ENCODE measurements at regions not wholly inside any gene's neighbourhood (a gene's known extent, or its start where the extent isn't known, plus 50 kb on each side); places are given as distances from the start of the nearest gene placed in this dataset.

DNA sequence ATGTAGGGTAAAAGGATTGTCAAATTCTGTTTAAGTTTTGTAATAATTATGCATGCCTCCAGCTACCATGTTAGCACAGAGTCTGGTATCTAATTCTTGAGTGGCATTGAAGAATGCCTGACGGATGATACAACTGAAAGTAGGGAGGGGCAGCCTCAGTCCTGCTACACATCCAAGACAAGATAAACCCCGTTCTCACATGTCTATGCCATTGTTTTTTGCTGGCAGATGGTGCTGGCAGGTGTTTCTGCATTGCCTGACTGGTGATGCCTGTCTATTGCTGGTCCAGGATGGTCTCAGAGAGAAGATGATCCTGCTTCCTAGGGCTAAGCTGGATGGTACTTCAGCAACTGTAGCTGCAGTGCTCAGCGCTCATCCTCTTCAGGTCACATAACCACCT, 245.8 kb upstream of the NAV3 start:
- intact Hi-C loops (cut with DNase I), result no loop called here
- DNase-seq, result peak in 1 of 10 donors; percentile 10

DNA sequence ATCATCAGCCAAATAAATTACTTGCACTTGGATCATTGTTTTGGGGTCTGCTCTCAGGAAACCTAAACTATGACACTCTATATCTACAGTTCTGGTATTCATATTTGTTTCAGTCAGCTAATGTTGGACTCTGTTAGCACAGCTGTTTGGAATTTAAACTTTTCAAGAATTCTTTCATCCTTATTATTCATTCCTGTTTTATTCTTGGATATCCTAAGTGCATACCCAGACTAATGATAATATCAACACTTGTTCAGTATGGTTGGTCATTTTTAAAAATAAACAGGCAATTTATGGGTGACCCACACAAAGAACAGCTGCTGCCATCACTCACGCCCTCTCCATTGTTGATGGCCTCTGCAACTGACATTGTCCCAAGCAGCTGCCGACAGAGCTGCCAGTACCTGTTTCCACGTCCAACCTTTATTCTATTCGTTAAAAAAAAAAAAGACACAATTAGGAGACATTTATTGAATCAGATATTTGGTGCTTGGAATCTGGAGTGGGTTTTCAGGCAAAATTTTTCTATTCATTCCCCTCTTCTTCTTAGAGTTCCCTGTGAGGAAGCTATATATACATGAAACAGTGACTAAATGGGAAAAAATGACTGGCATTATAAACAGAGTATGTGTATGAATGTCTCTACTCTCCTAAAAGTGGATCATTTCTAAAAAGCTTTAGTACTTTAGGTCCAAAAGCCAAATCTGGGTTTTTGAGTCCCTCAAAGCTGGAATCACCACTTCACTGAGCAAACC, 252.1 kb upstream of the NAV3 start:
- intact Hi-C loops (cut with DNase I), result no loop called here
- DNase-seq, result no peak

- DNase-seq, result no peak
- intact Hi-C loops (cut with DNase I), result no loop called here
These were observed 252.9 kb upstream of the NAV3 start for GRCh38 chr12:77577791-77578190.

DNA sequence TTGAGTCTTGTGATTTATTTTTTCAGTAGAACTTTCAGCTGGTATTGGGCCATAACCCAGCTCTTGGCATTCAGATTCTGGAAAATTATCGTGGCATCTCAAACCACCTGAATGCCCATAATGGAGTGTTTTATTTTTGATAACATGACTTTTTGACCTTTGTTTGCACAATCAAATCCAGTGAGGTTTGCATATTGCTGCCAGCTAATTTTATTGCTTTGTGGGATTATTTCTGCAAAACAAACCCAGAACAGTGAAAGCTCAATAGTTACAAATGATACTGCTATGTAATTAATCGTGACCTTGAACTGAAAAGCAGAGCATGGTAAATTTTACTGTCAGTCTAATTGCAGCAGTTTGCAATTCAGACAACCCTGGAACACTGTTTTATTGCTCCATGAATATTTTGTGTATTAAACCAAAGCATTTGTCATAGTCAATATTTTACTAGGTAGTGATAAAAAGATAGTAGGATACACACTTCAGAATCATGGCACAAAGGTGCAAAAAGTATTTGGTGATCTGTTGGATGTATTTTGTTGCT, 255.2 kb upstream of the NAV3 start:
- DNase-seq, result no peak
- intact Hi-C loops (cut with DNase I), result no loop called here

DNA sequence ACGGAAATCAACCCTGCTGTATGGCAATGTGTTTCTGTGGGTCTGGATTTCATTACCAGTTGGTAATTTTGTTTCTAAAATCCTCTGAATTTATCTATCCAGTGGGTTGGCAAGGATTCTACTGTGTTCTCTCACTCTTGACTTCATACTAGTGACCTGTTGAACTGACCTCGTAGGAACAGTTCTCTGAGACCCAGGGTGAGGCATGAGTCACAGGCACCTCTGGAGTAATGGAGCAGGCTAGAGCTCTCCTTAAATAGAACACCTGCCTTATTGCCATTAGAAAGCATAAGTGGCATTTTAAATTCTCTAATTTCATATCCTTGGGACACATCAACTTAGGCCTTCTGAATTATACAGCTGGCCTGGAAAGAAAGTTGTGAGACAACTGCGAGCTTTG, 258.3 kb upstream of the NAV3 start:
- intact Hi-C loops (cut with DNase I), result no loop called here
- DNase-seq, result no peak

- no peak for DNase-seq
- intact Hi-C loops (cut with DNase I), result no loop called here
These were observed 258.9 kb upstream of the NAV3 start for GRCh38 chr12:77571768-77572167.

- intact Hi-C loops (cut with DNase I), result no loop called here
- DNase-seq, result no peak
These were observed 259.6 kb upstream of the NAV3 start for GRCh38 chr12:77571127-77571526.

GRCh38 chr12:77569876-77570275, 260.8 kb upstream of the NAV3 start:
- DNase-seq, result no peak

DNA sequence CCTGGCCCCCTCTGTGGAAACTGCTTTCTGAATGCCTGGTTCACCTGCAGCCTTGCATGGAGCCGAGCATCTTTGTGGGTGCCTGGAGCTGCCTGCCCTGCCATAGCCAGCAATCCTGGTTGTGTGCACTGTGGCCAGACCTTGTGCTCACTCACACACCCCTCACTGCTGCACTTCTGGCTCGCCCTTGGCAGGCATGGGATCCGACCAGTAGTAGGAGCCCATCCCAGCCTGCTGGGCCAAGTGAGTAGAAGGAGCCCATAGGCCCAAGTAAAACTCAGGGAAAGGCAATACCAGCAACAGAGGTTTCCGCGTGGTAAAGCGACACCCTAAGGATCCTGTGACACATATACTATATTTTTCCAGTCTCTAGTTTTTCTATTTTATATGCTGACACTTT, 270.0 kb upstream of the NAV3 start:
- intact Hi-C loops (cut with DNase I), result no loop called here
- peak in 1 of 10 donors; percentile 70 for DNase-seq

More at GRCh38 chr12:77569876-77570275, 260.8 kb upstream of the NAV3 start:
- intact Hi-C loops (cut with DNase I), result no loop called here

GRCh38 chr12:77559400-77560074, 271.2 kb upstream of the NAV3 start:
- intact Hi-C loops (cut with DNase I), result no loop called here
- peak in 2 of 10 donors; percentile 57 for DNase-seq

DNA sequence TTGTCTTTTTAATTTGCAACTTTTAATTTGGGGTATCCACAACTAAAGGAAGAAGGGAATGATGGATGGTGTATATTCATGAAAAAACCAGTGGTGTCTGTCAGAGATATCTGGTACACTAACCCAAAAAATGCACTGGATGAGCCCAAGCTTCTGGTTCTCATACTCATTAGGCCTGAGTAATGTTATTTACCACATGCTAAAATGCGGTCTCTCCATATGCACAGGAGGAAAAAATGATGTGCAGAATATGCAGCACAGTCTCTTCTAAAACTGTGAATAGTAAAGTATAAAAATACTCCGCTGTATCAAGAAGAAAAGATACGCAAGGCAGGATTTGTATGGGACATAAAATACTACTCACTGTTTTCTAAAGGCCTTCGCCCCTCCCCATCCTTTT, 275.6 kb upstream of the NAV3 start:
- DNase-seq, result no peak
- intact Hi-C loops (cut with DNase I), result no loop called here

DNA sequence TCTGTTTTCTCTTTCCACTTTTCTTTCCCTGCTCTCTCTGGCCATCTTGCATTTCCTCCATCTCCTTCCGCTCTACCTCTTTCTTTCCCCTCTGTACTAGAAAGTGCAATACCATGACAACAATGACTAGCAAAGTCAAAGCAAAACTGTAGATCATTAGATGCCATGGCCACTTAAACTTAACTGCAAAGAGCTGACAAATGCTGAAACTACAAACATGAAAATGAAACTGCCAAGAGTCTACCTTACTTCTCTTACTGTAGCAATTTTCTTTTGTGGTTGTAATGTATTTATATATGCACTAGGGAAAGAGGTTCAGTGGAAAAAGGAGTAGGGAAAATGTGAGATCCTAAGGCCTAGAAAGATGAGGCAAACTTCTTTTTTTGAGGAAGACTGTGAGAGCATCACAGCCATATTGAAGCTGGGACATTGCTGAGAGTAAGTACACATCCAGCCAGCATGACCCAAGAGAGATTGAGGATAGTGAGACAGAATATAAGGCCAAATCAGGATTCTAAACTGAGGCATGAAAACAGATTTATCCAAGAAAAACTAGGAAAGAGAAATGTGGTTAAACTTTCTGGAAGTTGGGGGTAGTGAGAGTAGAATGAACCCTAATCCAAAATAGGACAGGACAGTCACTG, 276.6 kb upstream of the NAV3 start:
- DNase-seq, result no peak
- intact Hi-C loops (cut with DNase I), result no loop called here

GRCh38 chr12:77549383-77550128, 281.1 kb upstream of the NAV3 start:
- intact Hi-C loops (cut with DNase I), result no loop called here
- DNase-seq, result no peak

- intact Hi-C loops (cut with DNase I), result no loop called here
- no peak for DNase-seq
These were observed 281.9 kb upstream of the NAV3 start for GRCh38 chr12:77548797-77549196.

DNA sequence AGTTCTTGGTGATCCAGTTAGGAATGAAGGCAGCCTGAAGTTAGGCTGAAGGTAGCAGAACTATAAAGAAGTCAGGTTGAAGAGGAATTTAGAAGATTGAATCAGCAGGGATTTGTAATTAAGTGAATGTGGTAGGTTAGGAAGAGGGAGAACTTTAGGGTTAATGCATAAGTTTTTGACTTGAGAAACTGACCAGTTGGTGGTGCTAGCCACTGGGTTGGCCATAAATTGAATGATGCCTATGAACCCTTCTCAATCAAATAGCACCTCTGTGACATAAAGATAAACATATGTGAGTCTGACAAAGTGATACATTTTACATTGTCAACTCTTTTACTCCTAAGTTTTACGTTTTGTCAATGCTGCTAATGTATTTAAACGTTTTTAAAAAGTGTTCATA, 290.6 kb upstream of the NAV3 start:
- intact Hi-C loops (cut with DNase I), result no loop called here
- no peak for DNase-seq

DNA sequence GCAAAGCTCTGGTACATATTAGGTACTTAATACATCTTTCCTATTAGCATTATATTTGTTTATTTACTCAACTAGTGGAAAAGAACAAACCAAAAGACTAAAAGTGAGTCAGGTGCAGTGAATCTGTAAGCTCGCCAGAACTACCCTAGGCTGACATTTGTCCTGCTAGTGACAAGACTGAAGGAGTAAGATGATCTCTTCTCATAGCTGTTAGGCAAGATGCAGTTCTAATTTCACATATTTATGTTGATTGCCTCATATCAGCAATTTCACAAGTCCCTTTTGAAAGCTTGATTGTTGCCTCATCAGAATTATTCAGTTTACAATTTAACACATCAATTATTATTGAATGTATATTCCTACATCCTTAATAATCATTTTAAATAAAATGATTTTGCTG, 293.0 kb upstream of the NAV3 start:
- intact Hi-C loops (cut with DNase I), result loop anchor here (10.0 kb wide), 1 partner anchor 147 kb away; no protein-coding TSS in a partner anchor

DNA sequence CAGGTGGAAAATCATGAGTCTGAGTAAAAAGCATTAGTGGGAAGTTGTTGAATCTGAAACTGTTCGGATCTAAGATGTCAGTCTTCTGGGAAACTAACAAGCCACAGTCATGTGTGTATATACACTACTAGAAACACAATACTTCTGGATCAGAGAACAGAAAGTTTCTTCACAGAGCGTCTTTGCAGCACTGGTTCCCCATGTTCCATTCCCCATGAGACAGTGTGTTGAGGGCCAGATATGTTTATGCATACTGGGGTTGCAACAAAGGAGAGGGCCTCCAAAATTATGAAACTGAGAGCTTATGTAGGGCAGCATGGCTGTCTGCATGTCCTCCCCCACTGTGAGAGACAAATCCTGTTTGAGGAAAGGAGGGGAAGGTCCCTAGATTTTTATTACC, 295.0 kb upstream of the NAV3 start:
- intact Hi-C loops (cut with DNase I), result loop anchor here (10.0 kb wide), 1 partner anchor 149 kb away; no protein-coding TSS in a partner anchor
- DNase-seq, result no peak

More for the DNA sequence above, 293.0 kb upstream of the NAV3 start:
- DNase-seq, result no peak

DNA sequence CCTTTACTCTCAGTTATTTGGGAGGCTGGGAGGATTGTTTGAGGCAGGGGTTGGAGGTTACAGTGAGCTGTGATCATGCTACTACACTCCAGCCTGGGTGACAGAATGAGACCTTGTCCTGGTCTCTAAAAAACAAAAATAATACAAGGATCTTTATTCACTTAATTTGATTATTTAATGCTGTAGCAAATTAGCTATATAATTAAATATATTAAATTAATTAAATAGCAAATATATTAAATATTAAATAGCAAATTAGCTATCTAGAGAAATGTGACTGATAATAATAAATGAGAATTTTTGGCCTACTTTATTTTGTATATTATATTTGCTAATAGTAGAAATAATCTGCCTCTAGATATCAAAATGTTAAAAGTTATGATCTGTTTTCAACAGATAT, 298.8 kb upstream of the NAV3 start:
- no peak for DNase-seq
- intact Hi-C loops (cut with DNase I), result loop anchor here (10.0 kb wide), 1 partner anchor 153 kb away; no protein-coding TSS in a partner anchor

DNA sequence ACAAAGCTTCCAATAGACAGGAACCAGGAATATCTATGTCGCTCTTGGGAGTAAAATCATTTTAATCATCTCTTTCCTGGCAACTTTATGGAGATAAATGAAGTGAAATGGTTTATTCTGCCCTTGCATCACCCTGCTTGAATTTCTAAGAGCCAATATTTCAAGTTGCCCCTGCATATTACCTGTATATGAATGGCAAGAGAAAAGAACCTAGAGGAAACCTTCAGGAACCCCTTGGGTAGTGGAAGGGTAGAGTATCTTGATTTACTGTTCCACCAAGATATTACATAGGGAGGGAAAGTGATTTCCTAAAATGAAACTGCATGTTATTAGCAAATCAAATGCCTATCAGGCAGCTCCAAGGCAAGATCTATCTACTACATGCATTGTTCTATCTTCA, 308.4 kb upstream of the NAV3 start:
- no peak for DNase-seq
- intact Hi-C loops (cut with DNase I), result no loop called here

GRCh38 chr12:77521508-77522115, 309.1 kb upstream of the NAV3 start:
- DNase-seq, result no peak
- intact Hi-C loops (cut with DNase I), result no loop called here
